ENCODE measurements at regions not wholly inside any gene's neighbourhood (a gene's known extent, or its start where the extent isn't known, plus 50 kb on each side); places are given as distances from the start of the nearest gene placed in this dataset.

DNA sequence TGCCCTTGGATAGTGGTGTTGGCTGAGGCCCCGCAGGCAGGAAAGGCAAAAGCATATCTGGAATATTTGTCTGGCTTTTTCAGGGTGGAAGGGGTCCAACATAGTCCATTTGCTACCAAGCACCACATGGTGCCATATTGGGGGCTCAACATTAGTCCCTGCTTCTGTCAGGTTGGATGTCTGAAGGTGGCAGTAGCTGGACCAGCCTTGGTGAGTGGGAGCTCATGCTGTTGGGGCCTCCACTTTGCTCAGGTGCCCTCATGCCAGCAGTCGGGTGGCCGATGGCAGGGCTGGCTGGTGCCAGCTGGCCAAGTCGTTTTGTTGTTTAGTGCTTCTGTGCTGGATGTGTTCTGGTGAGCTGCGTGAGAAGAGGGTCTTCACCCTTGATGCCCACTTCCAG, 135.3 kb downstream of the PAPOLA start:
- FAIRE-seq (no peak), DNase-seq (ENCODE audit: low spot score in 2 of 2) (no peak)

DNA sequence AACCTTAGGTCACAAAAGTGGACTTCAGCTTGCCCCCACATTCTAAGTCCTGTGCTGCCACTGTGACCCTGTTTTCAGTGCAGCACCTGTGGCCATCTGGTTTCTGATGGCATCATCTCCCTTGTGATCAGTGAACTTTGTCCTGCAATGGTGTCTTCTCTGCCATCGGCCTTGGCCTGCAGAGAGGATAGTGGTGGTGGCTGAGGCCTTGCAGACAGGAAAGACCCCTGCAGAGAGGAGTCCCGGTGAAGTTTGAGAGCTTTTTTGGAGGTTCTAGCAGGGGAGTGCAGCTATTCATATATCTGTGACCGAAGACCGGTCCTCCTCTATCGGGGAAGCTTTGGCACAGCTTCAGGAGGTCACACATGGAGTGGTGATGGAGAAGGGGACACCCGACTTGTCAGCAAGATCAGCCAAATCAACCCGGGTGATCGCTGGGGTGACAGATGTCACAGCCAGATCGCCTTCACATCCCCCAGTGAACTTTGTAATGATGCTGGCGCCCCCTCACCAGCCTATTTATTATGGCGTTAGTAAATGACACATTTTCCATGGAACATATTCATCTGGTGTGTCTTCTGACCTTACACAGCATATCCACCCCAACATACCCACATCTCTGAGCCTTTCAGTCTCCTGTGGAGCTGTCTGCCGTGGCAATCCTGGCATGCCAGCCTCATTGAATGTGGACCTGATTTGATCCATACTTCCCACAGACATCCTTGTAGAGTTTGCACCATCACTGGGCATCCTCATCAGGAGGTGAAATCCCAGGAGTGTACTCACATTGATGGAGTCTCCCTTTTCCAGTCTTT, 136.1 kb downstream of the PAPOLA start:
- FAIRE-seq (no peak), DNase-seq (ENCODE audit: low spot score in 2 of 2) (no peak)

DNA sequence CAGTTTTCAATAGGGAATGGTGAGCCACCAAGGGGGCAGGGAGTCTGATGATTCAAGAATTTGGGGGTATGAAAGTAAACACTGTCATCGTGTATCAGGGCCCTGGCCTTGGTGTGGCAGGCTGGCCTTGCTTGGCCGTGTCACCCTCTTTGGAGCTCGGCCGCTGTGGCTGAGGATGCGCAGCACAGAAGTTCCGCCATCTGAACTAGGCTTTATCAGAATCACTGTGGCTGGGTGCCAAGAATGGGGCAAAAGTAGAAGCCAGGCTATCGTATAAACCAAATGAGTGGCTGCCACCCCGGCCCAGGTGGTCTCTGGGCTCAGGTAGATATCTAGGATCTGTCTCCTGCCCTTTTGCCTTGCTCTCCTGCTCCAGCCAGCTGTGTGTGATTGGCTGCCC, 137.4 kb downstream of the PAPOLA start:
- DNase-seq (ENCODE audit: low spot score in 2 of 2) (no peak), FAIRE-seq (no peak)

DNA sequence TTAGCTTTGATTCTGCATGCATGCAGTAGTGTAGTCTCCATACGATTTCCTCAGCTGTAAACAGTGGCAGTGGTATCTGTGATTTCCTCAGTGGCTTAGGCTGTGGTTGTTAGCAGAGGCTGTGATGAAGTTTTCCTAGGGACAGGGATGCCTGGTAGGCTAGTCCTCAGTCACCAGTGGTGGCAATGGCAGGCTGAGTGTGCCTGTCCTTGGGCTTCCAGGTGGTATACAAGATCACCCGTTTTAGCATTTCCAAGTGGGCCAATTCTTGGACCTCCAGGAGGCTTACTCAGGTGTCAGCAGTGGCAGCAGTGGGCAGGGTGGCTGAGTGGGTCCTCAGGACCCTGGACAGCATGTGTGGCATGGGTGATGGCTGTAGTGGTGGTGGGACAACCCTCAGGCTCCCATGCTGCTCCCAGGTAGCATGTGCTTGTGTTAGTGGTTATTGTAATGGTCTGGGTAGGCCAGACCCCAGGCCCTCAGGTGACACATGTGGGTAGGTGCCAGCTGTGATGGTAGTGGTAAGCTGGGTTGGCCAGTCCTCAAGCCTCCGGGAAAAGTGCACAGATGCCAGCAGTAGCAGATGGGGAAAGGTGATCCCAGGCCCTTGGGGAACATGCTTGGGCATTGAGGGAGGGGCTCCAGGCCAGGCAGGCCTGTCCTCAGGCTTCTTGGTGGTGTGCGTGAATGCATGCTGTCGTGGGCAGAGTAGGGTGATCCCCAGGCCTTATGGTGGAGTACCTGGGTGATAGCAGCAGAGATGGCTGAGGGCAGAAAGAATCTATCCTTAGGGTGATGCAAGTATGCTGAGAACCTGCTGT, 146.5 kb downstream of the PAPOLA start:
- no peak for DNase-seq (ENCODE audit: low spot score in 2 of 2)
- no peak for FAIRE-seq

DNA sequence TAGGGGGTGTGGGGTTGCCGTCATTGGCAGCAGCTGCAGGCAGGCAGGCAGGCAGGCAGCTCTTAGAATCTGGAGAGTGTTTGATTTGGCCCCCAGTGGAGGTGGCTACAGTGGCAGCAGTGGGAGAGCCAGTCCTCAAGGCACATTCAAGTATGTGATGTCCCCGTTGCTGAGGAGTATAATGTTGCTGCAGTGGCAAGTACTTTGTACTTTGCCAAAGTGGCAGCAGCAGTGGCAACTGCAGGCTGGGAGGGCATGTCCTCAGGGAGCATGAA, 147.1 kb downstream of the PAPOLA start:
- FAIRE-seq (no peak), DNase-seq (ENCODE audit: low spot score in 2 of 2) (no peak)

DNA sequence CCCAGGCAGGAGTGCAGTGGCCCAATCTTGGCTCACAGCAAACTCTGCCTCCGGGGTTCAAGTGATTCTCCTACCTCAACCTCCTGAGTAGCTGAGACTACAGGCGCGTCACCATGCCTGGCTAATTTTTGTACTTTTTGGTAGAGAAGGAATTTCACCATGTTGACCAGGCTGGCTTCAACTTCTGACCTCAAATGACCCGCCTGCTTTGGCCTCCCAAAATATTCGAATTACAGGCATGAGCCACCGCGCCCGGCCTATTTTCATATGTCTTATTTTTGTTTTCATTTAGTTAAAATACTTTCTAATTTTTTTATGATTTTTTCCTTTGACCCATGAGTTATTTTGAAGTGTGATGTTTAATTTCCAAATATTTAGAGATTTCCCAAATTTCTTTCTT, 143.6 kb upstream of the VRK1 start:
- FAIRE-seq = no peak
- DNase-seq (ENCODE audit: low spot score in 2 of 2) = no peak

DNA sequence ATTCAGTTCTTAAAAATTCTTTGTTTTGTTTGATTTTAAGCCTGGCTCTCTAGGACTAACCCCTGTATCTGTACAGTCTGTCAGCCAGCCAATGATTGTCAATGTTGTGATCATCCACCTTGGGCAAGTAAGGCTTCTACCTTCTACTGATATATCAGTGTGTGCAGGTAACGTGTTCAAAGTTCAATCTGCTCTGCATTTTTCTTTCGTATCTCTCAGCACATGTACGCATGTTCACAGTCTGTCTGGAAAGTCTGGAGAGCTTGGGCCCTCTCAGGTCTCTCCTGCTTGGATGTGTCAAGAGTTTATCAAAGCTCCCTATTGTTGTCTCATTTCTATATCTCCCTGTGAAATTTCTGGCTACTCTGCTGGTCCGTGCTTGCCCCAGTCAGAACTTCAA, 138.6 kb upstream of the VRK1 start:
- DNase-seq (ENCODE audit: low spot score in 2 of 2) = no peak
- FAIRE-seq = no peak

DNA sequence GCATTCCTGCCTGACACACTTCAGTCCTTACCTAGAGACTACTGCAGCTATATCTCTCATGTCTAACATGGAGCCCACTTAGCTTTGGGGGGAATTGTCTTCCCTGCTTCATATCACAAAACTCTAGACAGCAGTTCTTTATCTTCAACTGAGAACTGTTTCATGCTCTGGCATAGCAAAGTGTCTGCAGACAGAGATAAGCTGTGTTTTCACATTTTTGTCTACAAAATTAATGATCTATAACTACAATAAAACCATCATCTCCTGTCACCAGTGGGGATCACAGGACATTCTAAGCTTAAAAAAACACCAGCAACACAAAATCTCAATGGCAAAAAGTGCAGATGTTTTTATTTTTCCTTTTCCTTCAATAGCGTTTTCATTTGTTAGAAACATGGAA, 137.1 kb upstream of the VRK1 start:
- DNase-seq (ENCODE audit: low spot score in 2 of 2) (no peak), FAIRE-seq (no peak)

DNA sequence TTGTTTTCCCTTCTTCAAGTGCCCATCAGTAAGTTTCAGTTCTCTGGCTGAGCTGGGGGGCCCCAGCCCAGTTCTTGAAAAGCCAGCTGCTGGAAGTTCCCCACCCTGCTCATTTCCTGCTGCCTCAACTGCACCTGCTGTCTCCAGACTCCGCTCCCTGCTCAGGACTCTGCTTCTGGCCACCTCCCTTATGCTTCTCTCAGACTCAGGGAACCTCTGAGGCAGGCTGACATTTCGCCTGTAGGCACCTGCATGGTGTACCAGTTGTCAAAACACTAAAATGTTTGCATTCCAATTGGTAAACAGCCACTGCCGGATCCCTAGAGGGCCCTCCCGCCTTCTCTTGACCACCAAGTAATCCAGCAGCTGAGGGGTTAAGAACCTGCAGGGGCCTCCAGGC, 136.5 kb upstream of the VRK1 start:
- DNase-seq (ENCODE audit: low spot score in 2 of 2) = no peak
- no peak for FAIRE-seq

DNA sequence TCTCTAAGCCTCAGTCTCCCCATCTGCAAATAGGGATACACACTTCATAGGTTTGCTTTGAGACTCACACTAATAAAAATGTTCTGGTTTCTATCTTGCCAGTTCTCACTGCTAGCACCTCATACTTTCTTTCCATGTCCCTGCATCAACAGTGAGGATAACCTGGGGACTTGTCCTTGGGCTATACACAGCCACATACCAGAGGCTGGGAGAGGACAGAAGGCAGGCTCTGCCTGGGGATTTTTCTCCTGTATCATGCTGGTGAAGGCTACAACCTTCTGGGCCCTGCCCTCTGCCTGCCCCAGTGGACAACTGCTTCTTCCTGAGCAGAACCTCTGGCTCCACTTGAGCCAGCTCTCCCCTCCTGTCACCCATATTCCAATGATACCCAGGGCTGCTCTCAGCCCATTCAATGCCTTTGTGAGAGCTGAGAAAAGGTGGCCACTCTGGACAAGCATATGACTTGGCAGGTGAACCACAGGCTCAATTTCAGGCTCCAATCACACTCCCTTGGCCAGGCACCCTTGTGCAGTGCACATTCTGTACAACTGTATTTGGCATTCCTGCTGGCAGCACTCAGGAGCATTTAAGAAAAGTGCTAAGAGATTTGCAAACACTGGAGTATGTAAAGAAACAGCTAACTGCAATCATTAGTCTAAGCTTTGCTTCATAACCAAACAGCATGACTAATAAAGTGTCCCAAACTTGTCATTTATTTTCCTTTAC, 135.8 kb upstream of the VRK1 start:
- DNase-seq (ENCODE audit: low spot score in 2 of 2) = no peak
- FAIRE-seq = no peak

DNA sequence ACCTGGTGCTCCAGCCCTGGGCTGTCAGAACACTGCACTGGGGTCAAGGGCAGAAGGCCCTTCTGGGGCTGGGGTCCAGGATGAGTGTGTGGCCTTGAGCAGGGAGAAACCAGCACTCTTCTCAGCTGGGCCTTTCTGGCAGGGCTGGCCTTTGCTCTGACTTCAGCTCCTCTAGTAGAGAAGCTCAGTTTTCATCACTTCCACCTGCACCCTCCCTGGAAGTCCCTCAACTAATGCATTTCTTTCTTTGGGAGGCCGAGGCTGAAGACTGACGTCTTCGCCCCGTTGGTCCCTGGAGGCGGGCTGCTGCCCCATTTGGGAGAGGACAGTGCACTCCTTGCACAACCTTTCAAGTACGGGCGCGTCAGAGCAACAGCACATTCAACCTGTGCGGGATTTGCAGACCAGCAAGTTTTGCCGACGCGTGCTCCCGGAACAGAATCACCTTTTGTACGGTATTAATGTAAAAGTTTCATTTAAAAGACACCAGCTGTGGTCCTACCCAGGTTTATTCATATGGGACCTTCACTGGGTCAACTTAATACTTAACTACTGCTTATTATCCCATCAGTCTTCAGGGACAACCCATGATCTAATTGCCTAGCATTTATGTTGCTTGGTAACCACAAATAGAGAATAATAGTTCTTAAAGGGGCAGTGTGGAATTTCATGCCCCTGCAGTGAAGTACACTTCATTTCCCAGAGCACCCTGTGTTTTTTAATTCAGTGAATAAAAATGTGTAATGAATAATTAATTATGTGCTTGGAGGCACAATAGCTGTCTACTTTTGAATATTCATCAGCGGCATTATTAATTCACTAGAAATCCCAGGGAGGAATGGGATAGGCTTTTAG, 134.8 kb upstream of the VRK1 start:
- no peak for DNase-seq (ENCODE audit: low spot score in 2 of 2)
- no peak for FAIRE-seq

DNA sequence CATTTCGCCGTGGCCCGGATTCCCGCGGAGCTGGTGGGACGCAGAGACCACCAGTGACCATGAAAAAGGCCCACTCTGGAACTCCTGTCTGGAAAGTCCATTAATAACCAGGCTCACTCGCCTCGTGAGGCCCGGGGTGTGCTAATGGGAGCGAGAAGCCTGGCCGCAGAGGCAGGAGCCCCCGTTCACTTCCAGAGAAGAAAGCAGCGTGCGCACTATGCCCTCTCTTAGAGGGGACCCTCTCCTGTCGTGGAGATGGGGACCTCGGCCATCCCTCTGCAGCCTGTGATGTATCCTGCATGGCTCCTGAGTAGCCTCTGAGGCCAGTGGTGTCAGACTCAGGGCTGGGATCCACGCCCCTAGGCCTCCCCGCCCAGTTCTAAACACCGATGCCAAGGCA, 134.1 kb upstream of the VRK1 start:
- FAIRE-seq (no peak), DNase-seq (ENCODE audit: low spot score in 2 of 2) (no peak)

DNA sequence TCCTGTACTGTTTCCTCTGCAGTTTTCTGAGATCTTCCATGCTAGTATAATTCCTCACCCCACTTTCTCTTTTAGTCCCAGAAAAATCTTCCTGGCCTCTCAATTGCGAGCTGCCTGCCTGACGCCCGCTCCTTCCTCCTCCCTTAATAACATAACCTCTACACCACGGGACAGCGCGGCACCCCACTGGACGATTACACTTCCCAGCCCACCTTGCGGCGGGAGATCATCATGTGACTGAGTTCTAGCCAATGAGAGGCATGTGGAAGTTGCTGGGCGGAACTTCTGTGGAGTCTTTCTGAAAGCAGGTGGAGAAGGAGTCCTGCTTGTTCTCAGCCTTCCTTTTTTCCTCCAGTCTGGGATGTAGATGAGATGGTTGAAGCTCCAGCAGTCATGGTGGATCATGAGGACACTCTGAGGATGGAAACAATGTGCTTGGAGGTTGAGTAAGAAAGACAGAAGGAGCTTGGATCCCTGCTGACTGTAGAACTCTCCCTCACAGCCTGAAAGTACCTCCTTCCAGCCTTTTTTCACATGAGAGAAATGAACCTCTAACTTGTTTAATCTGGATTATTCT, 133.6 kb upstream of the VRK1 start:
- no peak for DNase-seq (ENCODE audit: low spot score in 2 of 2)
- no peak for FAIRE-seq

DNA sequence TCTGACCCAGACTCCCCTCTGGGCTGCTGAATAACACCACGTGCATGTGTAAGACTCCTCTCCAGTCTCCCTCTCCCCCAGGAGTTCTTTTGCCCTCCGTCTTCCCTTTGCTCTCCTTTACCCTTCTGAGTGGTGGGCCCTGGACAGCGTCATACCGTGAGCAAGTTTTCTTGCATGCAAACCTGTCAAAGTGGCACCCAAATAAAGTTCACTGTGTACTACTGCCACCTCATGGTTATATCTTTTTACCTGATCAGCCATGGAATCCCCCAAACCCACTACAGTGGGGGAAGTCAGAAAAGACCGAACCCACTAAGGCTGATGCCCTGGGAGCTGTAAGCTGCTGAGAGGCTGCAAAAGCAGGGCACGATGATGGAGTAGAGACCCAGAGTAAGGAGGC, 131.1 kb upstream of the VRK1 start:
- FAIRE-seq (no peak), DNase-seq (ENCODE audit: low spot score in 2 of 2) (no peak)

DNA sequence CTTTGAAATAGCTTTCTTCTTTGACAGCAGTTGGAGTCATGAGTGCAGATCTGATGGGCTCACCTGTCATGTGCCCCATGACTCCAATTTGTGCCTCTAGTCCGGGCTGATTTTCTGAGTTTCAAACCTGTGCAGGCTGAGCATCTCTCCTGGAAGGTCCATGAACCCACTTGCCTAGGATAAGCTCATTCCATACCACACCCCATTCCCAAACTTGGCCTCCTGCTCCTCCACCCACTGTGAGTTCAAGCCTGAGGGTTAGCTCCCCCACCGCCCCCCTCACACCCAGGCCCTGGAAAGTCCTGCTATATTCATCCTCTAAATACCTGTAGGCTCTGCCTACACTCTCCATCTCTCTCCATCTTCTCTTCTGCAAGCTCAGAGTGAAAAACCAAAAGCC, 126.8 kb upstream of the VRK1 start:
- FAIRE-seq = no peak
- DNase-seq (ENCODE audit: low spot score in 2 of 2) = no peak

DNA sequence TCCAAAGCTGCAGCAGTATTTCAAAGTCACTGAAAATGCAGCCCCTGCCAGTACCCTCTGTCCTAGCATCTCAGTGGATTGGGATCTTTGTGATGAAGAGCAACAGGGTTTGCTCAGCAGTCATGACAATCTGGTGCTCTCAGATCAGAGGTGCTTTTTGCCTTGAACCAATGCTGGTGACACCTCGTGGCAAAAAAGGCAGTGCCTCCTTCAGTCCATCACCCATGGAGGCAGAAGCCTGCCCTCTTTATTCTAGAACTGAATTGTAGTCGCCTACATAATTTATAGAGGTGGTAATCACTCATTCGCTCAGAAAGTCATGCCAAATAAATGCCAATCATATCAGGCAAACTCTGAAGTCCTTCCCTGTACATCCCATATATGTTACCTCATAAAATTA, 126.0 kb upstream of the VRK1 start:
- DNase-seq (ENCODE audit: low spot score in 2 of 2) (no peak), FAIRE-seq (no peak)

DNA sequence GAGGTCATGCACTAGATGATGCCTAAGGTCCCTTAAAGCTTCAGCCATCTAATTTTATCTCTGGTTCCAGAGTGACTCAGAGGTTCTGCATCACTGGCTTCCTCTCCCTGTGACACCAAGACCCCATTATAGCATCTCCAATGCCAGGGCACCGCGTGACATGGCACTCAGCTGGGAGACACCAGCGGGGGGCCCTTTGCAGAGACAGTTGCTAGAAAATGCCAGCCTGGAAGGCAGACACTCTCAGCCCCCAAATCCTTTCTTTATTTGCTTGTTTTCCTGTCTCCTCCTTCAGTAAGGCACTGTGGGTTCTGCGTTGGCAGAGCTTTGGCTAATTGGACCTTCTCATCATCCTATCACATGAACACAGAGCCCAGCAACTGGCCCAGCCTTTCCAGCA, 123.5 kb upstream of the VRK1 start:
- no peak for FAIRE-seq

DNA sequence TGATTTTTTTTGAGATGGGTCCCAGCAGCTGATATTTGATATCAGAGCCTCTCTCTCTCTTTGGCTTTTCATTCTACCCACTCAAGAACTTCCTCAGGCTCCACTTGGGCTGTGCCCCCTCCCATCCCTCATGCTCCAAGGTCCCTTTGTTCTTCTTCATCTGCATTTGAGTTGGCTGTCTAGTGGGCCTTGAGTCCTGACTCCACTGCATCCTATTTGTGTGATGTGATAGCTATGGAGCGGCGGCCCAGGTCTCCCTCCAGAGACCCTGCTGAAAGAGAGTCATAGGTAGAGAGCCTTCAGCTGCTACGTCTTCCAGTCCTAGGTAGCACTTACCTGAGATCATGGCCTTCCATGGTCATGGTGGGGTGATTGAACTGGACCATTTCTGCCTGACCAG, 123.1 kb upstream of the VRK1 start:
- DNase-seq (ENCODE audit: low spot score in 2 of 2) = no peak
- no peak for FAIRE-seq

More for the DNA sequence above, 123.5 kb upstream of the VRK1 start:
- no peak for DNase-seq (ENCODE audit: low spot score in 2 of 2)

DNA sequence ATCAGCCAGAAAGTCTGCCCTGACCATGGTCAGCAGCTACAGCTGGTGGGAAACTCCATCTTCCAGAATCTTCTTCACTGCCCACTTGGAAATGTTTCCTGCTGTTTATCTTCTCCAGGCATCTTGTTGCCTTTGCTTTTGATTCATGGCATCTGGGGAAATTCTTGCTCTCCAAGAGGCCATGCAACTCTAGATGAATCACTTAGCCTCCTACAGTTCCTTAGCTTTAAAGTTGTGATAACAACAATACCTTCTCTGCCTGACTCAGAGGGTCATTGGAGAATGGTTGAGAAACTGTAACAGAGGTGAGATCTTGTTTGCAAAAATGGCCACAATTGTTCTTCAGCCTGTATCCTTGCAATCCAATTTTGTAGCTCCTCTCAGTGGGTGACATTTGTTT, 121.0 kb upstream of the VRK1 start:
- FAIRE-seq (no peak), DNase-seq (ENCODE audit: low spot score in 2 of 2) (no peak)

DNA sequence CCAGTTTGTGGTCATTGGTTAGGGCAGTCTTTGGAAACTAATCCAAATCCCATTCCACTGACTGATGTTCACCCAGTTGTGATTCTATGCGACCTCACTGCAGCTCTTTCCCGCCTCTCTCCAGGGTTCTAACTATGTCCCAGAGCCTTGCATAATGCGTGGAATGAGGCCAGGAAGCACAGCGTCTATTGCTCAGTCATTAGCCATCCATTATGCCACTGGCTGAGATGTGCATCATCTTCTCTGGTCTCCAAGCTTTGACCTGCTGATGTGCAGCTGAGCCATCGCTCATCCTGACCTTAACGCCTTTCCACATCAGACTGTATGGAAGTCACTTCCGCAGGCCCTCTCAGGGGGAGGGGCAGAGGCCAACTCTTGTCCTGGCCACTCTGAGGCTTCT, 115.4 kb upstream of the VRK1 start:
- FAIRE-seq = no peak

More for the DNA sequence above, 115.4 kb upstream of the VRK1 start:
- no peak for DNase-seq (ENCODE audit: low spot score in 2 of 2)

All from frontal cortex (tissue), 3 donors.